Liver (tissue), 3 donors: ENCODE measurements at regions not wholly inside any gene's neighbourhood (a gene's known extent, or its start where the extent isn't known, plus 50 kb on each side); places are given as distances from the start of the nearest gene placed in this dataset.

Experiments
- CTCF ChIP-seq: fragments of 150-350 bp; IDR thresholded peaks from 2 replicates; pipeline ENCODE4 v1.5.1; 2017; ENCODE audit warnings: improper control_type of control experiment, low read depth, low read length; ENCODE audit not compliant: missing input control
- RAD21 ChIP-seq, 2 donors: IDR thresholded peaks; 2 replicates each; pipeline ENCODE4 v1.6.1; 2016; ENCODE audit warnings: antibody characterized with exemption in 2 of 2, mild to moderate bottlenecking in 2 of 2
- RXRA ChIP-seq, 2 donors: IDR thresholded peaks; 2 replicates each; pipeline ENCODE4 v1.6.1; 2017 to 2018; ENCODE audit warnings: antibody characterized with exemption in 2 of 2, mild to moderate bottlenecking in 1 of 2
- SP1 ChIP-seq: IDR thresholded peaks from 2 replicates; pipeline ENCODE4 v1.6.1; 2018; ENCODE audit warnings: antibody characterized with exemption, mild to moderate bottlenecking
- TAF1 ChIP-seq: conservative IDR thresholded peaks from 2 replicates; pipeline ENCODE4 v1.6.1; 2016; ENCODE audit warnings: antibody characterized with exemption, mild to moderate bottlenecking
- YY1 ChIP-seq: IDR thresholded peaks from 2 replicates; pipeline ENCODE4 v1.6.1; 2016; ENCODE audit warnings: antibody characterized with exemption, mild to moderate bottlenecking
- TF ChIP-seq, protein P1 (sequence below): IDR thresholded peaks from 2 replicates; pipeline ENCODE4 v1.6.1; 2016; ENCODE audit warnings: antibody characterized with exemption
- TF ChIP-seq, protein P2 (sequence below): IDR thresholded peaks from 2 replicates; pipeline ENCODE4 v1.6.1; 2016; ENCODE audit warnings: antibody characterized with exemption
- TF ChIP-seq, protein P3 (sequence below): IDR thresholded peaks from 2 replicates; pipeline ENCODE4 v1.6.1; 2016; ENCODE audit warnings: antibody characterized with exemption, mild to moderate bottlenecking
- TF ChIP-seq, protein P4 (sequence below): IDR thresholded peaks from 2 replicates; pipeline ENCODE4 v1.6.1; 2016; ENCODE audit warnings: antibody characterized with exemption
- donor health status: healthy.
- donor health status: healthy.

- TF ChIP-seq YY1 (no peak), RXRA (IDR thresholded peaks at IDR 0.05) (no peak), CTCF (no peak), RAD21 (IDR thresholded peaks at IDR 0.05) (no peak), TAF1 (no peak), SP1 (no peak)
- TF ChIP-seq, protein P1, sequence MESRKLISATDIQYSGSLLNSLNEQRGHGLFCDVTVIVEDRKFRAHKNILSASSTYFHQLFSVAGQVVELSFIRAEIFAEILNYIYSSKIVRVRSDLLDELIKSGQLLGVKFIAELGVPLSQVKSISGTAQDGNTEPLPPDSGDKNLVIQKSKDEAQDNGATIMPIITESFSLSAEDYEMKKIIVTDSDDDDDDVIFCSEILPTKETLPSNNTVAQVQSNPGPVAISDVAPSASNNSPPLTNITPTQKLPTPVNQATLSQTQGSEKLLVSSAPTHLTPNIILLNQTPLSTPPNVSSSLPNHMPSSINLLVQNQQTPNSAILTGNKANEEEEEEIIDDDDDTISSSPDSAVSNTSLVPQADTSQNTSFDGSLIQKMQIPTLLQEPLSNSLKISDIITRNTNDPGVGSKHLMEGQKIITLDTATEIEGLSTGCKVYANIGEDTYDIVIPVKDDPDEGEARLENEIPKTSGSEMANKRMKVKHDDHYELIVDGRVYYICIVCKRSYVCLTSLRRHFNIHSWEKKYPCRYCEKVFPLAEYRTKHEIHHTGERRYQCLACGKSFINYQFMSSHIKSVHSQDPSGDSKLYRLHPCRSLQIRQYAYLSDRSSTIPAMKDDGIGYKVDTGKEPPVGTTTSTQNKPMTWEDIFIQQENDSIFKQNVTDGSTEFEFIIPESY = no peak
- TF ChIP-seq, protein P2, sequence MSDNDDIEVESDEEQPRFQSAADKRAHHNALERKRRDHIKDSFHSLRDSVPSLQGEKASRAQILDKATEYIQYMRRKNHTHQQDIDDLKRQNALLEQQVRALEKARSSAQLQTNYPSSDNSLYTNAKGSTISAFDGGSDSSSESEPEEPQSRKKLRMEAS = no peak
- TF ChIP-seq, protein P3, sequence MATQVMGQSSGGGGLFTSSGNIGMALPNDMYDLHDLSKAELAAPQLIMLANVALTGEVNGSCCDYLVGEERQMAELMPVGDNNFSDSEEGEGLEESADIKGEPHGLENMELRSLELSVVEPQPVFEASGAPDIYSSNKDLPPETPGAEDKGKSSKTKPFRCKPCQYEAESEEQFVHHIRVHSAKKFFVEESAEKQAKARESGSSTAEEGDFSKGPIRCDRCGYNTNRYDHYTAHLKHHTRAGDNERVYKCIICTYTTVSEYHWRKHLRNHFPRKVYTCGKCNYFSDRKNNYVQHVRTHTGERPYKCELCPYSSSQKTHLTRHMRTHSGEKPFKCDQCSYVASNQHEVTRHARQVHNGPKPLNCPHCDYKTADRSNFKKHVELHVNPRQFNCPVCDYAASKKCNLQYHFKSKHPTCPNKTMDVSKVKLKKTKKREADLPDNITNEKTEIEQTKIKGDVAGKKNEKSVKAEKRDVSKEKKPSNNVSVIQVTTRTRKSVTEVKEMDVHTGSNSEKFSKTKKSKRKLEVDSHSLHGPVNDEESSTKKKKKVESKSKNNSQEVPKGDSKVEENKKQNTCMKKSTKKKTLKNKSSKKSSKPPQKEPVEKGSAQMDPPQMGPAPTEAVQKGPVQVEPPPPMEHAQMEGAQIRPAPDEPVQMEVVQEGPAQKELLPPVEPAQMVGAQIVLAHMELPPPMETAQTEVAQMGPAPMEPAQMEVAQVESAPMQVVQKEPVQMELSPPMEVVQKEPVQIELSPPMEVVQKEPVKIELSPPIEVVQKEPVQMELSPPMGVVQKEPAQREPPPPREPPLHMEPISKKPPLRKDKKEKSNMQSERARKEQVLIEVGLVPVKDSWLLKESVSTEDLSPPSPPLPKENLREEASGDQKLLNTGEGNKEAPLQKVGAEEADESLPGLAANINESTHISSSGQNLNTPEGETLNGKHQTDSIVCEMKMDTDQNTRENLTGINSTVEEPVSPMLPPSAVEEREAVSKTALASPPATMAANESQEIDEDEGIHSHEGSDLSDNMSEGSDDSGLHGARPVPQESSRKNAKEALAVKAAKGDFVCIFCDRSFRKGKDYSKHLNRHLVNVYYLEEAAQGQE = no peak
- TF ChIP-seq, protein P4, sequence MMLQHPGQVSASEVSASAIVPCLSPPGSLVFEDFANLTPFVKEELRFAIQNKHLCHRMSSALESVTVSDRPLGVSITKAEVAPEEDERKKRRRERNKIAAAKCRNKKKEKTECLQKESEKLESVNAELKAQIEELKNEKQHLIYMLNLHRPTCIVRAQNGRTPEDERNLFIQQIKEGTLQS = no peak
Observed at GRCh38 chr10:23718946-23719345, 280.1 kb downstream of the OTUD1 start.
